ENCODE measurements at regions not wholly inside any gene's neighbourhood (a gene's known extent, or its start where the extent isn't known, plus 50 kb on each side); places are given as distances from the start of the nearest gene placed in this dataset.

- H3K36me3 ChIP-seq = no peaks in the 10 kb centered on the region
- 72% methylated on average over 3 of the region's 3 CpGs for WGBS
- H3K9me3 ChIP-seq = no peaks in the 10 kb centered on the region
- H3K4me1 ChIP-seq (replicated peaks) = no peaks in the 10 kb centered on the region
- no peak overlapping the region for H3K27ac ChIP-seq
- no peak overlapping the region for H3K4me3 ChIP-seq
- no peak for TF ChIP-seq CTCF (IDR thresholded peaks at IDR 0.05)
- TF ChIP-seq POLR2A (IDR thresholded peaks at IDR 0.05) = no peak
- no peak for TF ChIP-seq POLR2AphosphoS5 (IDR thresholded peaks at IDR 0.05)
- no peaks in the 10 kb centered on the region for H3K27me3 ChIP-seq (replicated peaks; ENCODE audit: insufficient read depth)
- intact Hi-C loops (cut with DNase I) = no loop called here
- no peak for DNase-seq (ENCODE audit: low spot score)
Measured at GRCh38 chr3:1774597-1774996, 324.1 kb upstream of the CNTN4 start.

GRCh38 chr3:1775321-1775720, 323.3 kb upstream of the CNTN4 start:
- intact Hi-C loops (cut with DNase I) = no loop called here
- no peak overlapping the region for H3K4me3 ChIP-seq
- H3K4me1 ChIP-seq (replicated peaks) = no peaks in the 10 kb centered on the region
- 86% methylated on average over 6 of the region's 6 CpGs for WGBS
- H3K27ac ChIP-seq = no peak overlapping the region
- TF ChIP-seq CTCF (IDR thresholded peaks at IDR 0.05) (no peak), POLR2AphosphoS5 (IDR thresholded peaks at IDR 0.05) (no peak), POLR2A (IDR thresholded peaks at IDR 0.05) (no peak)
- H3K36me3 ChIP-seq = no peaks in the 10 kb centered on the region
- no peaks in the 10 kb centered on the region for H3K27me3 ChIP-seq (replicated peaks; ENCODE audit: insufficient read depth)
- no peak for DNase-seq (ENCODE audit: low spot score)
- no peaks in the 10 kb centered on the region for H3K9me3 ChIP-seq

GRCh38 chr3:1783995-1784394, 314.7 kb upstream of the CNTN4 start:
- H3K36me3 ChIP-seq = no peaks in the 10 kb centered on the region
- WGBS = 68% methylated on average over 3 of the region's 3 CpGs
- H3K9me3 ChIP-seq = no peaks in the 10 kb centered on the region
- intact Hi-C loops (cut with DNase I) = no loop called here
- H3K4me1 ChIP-seq (replicated peaks) = no peaks in the 10 kb centered on the region
- no peak for DNase-seq (ENCODE audit: low spot score)
- H3K27ac ChIP-seq = no peak overlapping the region
- TF ChIP-seq POLR2A (IDR thresholded peaks at IDR 0.05) = no peak
- no peak for TF ChIP-seq POLR2AphosphoS5 (IDR thresholded peaks at IDR 0.05)
- no peak for TF ChIP-seq CTCF (IDR thresholded peaks at IDR 0.05)
- no peak overlapping the region for H3K4me3 ChIP-seq
- H3K27me3 ChIP-seq (replicated peaks; ENCODE audit: insufficient read depth) = no peaks in the 10 kb centered on the region

GRCh38 chr3:1787094-1787493, 311.6 kb upstream of the CNTN4 start:
- intact Hi-C loops (cut with DNase I) = no loop called here
- DNase-seq (ENCODE audit: low spot score) = no peak
- no peaks in the 10 kb centered on the region for H3K36me3 ChIP-seq
- no peaks in the 10 kb centered on the region for H3K4me1 ChIP-seq (replicated peaks)
- no peak overlapping the region for H3K27ac ChIP-seq
- no peak for TF ChIP-seq POLR2AphosphoS5 (IDR thresholded peaks at IDR 0.05)
- TF ChIP-seq POLR2A (IDR thresholded peaks at IDR 0.05) = no peak
- TF ChIP-seq CTCF (IDR thresholded peaks at IDR 0.05) = no peak
- H3K9me3 ChIP-seq = no peaks in the 10 kb centered on the region
- no peaks in the 10 kb centered on the region for H3K27me3 ChIP-seq (replicated peaks; ENCODE audit: insufficient read depth)
- no peak overlapping the region for H3K4me3 ChIP-seq
- 67% methylated on average over 3 of the region's 3 CpGs for WGBS

- 88% methylated on average over 2 of the region's 2 CpGs for WGBS
- intact Hi-C loops (cut with DNase I) = no loop called here
- Histone ChIP-seq H3K36me3 (no peaks in the 10 kb centered on the region), H3K4me3 (no peak overlapping the region), H3K27ac (no peak overlapping the region), H3K27me3 (replicated peaks; ENCODE audit: insufficient read depth) (no peaks in the 10 kb centered on the region), H3K9me3 (no peaks in the 10 kb centered on the region), H3K4me1 (replicated peaks) (no peaks in the 10 kb centered on the region)
- no peak for TF ChIP-seq POLR2A (IDR thresholded peaks at IDR 0.05)
- TF ChIP-seq CTCF (IDR thresholded peaks at IDR 0.05) = no peak
- TF ChIP-seq POLR2AphosphoS5 (IDR thresholded peaks at IDR 0.05) = no peak
- no peak for DNase-seq (ENCODE audit: low spot score)
Measured at GRCh38 chr3:1792466-1792865, 306.2 kb upstream of the CNTN4 start.
